ENCODE measurements at regions not wholly inside any gene's neighbourhood (a gene's known extent, or its start where the extent isn't known, plus 50 kb on each side); places are given as distances from the start of the nearest gene placed in this dataset.

DNA sequence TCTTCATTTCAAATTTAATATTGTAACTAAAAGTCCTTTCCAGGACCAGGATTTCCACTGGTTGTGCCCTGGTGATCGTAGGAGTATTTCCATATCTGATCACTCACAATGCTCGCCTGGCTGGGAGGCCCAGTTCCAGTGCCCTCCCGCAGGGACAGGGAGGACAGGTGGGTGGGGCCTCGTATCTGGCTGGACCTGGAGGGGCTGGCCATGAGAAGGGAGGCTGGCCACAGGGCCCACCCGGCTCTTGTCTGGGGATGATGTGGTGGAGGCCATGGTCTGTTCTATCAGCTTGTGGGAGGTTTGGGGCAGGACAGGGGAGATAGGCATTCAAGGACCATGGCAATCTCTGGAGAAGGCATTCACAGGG is 286.4 kb downstream of the GADD45G start:
- TF ChIP-seq, protein P1, sequence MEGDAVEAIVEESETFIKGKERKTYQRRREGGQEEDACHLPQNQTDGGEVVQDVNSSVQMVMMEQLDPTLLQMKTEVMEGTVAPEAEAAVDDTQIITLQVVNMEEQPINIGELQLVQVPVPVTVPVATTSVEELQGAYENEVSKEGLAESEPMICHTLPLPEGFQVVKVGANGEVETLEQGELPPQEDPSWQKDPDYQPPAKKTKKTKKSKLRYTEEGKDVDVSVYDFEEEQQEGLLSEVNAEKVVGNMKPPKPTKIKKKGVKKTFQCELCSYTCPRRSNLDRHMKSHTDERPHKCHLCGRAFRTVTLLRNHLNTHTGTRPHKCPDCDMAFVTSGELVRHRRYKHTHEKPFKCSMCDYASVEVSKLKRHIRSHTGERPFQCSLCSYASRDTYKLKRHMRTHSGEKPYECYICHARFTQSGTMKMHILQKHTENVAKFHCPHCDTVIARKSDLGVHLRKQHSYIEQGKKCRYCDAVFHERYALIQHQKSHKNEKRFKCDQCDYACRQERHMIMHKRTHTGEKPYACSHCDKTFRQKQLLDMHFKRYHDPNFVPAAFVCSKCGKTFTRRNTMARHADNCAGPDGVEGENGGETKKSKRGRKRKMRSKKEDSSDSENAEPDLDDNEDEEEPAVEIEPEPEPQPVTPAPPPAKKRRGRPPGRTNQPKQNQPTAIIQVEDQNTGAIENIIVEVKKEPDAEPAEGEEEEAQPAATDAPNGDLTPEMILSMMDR (IDR thresholded peaks at IDR 0.05): no peak
- TF ChIP-seq POLR2A (IDR thresholded peaks at IDR 0.05): no peak
- TF ChIP-seq POLR2AphosphoS5 (IDR thresholded peaks at IDR 0.05): no peak

Data from gastroesophageal sphincter (tissue), 3 donors.